ENCODE measurements at regions not wholly inside any gene's neighbourhood (a gene's known extent, or its start where the extent isn't known, plus 50 kb on each side); places are given as distances from the start of the nearest gene placed in this dataset.
"Not testable (repeated sequence)": the region's sequence is repeated elsewhere in the genome, so short reads cannot be mapped to it uniquely, and the experiment has no call there.

- not testable (repeated sequence) for TF ChIP-seq CTCF (conservative IDR thresholded peaks at IDR 0.05); EZH2 (IDR thresholded peaks at IDR 0.05; ENCODE audit: low read depth)
These were observed 356.7 kb downstream of the GOLGA6L6 start for GRCh38 chr15:20184879-20185278.
